Kidney (tissue), 13 donors: ENCODE measurements at regions not wholly inside any gene's neighbourhood (a gene's known extent, or its start where the extent isn't known, plus 50 kb on each side); places are given as distances from the start of the nearest gene placed in this dataset.

Source experiments
- DNase-seq, 5 donors: peaks; one replicate each; pipeline ENCODE4 v3.0.0-alpha.2; 2013 to 2020
- FAIRE-seq: peaks from 2 replicates; lab custom pipeline; 2012; peaks lifted over from hg19 to GRCh38; lab: Jason Lieb, UNC
- H3K27ac ChIP-seq, 2 donors: one replicate each; pipeline ENCODE4 v1.7.0; 2013; ENCODE audit warnings: low read depth in 2 of 2, low read length in 2 of 2, inconsistent platforms in 1 of 2
- H3K27me3 ChIP-seq: one replicate; pipeline ENCODE4 v1.7.1; 2013; ENCODE audit warnings: low read length, inconsistent platforms; ENCODE audit not compliant: control insufficient read depth, insufficient read depth
- H3K36me3 ChIP-seq, 3 donors: one replicate each; pipeline versions ENCODE4 v1.7.0 to v1.7.1; 2013; ENCODE audit warnings: low read length in 3 of 3, control low read depth in 1 of 3, inconsistent platforms in 1 of 3; ENCODE audit not compliant: insufficient read depth in 3 of 3, control insufficient read depth in 2 of 3
- H3K4me1 ChIP-seq, 3 donors: one replicate each; pipeline versions ENCODE4 v1.7.0 to v1.7.1; 2013; ENCODE audit warnings: low read length in 3 of 3, inconsistent platforms in 1 of 3, low read depth in 1 of 3; ENCODE audit not compliant: control insufficient read depth in 2 of 3, insufficient read depth in 2 of 3
- H3K4me3 ChIP-seq, 3 donors: one replicate each; pipeline versions ENCODE4 v1.7.0 to v1.8.1; 2013; ENCODE audit warnings: low read length in 3 of 3, control low read depth in 1 of 3, inconsistent platforms in 1 of 3
- H3K9ac ChIP-seq, 3 donors: one replicate each; pipeline versions ENCODE4 v1.7.0 to v1.7.1; 2013; ENCODE audit warnings: low read length in 3 of 3, control low read depth in 1 of 3, inconsistent platforms in 1 of 3
- H3K9me3 ChIP-seq, 3 donors: one replicate each; pipeline versions ENCODE4 v1.7.0 to v1.7.1; 2013; ENCODE audit warnings: low read length in 3 of 3, control low read depth in 1 of 3, inconsistent platforms in 1 of 3; ENCODE audit not compliant: control insufficient read depth in 2 of 3, insufficient read depth in 1 of 3
- intact Hi-C: fragments of 100-400 bp; cut with DNase I; formaldehyde crosslinking; loops from one replicate; pipeline ENCODE4 v1.11.1; 2022
- TF ChIP-seq, protein P1 (sequence below): IDR thresholded peaks from 3 replicates; pipeline ENCODE4 v1.5.1; 2012; ENCODE audit warnings: mild to moderate bottlenecking, moderate library complexity, borderline replicate concordance; ENCODE audit not compliant: insufficient read depth; ENCODE audit errors: extremely low read depth
- donor health status: control.
- donor health status: control.
- donor health status: control.
- donor health status: control.
- donor health status: control.
- donor health status: DM: yes; HTN: yes; CAD: no.
- donor health status: Normal renal cell carcinoma (clear cell type).

DNA sequence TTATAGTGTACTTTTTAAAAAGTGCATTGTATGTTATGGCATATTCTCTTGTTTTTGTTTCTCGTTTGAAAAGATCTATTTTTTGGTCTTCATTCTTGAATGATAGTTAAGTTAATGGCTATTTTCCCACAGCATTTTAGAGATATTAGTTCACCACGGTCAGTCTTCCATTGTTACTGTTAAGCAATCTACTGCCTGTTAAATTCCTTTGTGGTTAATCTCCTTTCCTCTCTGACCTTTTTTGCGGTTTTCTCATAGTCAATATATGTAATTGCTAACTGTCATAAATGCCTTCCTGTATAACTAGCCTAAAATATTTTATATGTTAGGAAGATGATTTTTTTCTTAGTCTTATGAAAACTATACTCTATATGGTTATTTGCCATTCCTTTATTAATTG, 250.8 kb upstream of the FBXL7 start:
- H3K27me3 ChIP-seq, result no peaks in the 10 kb centered on the region

DNA sequence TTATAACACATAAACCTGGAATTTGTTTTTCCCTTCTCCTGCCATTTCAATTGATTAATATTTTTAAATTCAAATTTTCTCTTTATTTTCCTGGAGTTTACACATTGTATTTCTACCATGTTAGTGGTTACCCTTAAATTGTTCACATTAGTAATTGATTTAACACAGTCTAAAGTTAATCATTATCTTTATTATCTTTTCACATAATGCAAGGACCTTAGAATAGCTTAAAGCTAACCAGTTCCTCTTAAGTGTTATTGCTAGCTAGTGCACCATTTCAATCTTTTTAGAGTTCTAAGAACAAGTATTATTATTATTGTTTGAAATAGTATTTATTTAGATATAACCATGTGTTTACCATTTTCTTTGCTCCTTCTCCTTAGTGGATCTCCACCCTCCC, 251.2 kb upstream of the FBXL7 start:
- FAIRE-seq, result no peak
- intact Hi-C loops, result no loop called here

More for the DNA sequence above, 250.8 kb upstream of the FBXL7 start:
- H3K36me3 ChIP-seq, result no peaks in the 10 kb centered on the region
- no peak for FAIRE-seq
- no peak overlapping the region for H3K9ac ChIP-seq
- H3K27ac ChIP-seq, result no peak overlapping the region
- intact Hi-C loops, result no loop called here
- H3K9me3 ChIP-seq, result peaks cover 0 to 18% (median 3%) of the 10 kb centered on the region in 3 donors
- no peaks in the 10 kb centered on the region for H3K4me1 ChIP-seq
- no peak overlapping the region for H3K4me3 ChIP-seq
- DNase-seq, result no peak
- TF ChIP-seq, protein P1, sequence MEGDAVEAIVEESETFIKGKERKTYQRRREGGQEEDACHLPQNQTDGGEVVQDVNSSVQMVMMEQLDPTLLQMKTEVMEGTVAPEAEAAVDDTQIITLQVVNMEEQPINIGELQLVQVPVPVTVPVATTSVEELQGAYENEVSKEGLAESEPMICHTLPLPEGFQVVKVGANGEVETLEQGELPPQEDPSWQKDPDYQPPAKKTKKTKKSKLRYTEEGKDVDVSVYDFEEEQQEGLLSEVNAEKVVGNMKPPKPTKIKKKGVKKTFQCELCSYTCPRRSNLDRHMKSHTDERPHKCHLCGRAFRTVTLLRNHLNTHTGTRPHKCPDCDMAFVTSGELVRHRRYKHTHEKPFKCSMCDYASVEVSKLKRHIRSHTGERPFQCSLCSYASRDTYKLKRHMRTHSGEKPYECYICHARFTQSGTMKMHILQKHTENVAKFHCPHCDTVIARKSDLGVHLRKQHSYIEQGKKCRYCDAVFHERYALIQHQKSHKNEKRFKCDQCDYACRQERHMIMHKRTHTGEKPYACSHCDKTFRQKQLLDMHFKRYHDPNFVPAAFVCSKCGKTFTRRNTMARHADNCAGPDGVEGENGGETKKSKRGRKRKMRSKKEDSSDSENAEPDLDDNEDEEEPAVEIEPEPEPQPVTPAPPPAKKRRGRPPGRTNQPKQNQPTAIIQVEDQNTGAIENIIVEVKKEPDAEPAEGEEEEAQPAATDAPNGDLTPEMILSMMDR, result no peak

DNA sequence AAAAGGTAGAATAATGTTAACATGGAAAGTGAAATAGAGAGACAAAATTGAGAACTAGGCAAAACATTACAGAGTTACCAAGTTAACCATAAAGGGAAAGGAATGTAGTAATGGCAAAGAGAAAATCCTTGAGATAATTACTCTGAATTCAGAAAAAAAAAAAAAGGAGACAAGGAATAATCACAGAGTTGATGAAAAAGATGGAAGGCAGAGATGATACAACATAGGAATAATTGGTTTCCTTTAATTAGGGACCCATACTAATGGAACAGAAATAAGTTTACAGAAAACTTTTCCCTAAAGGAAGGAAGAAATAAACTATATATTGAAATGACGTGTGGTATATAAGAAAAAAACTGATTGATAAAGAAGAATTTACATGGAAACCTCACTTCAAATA, 254.1 kb upstream of the FBXL7 start:
- no peaks in the 10 kb centered on the region for H3K4me1 ChIP-seq
- H3K27ac ChIP-seq, result no peak overlapping the region
- no peaks in the 10 kb centered on the region for H3K27me3 ChIP-seq
- no peak for FAIRE-seq
- intact Hi-C loops, result no loop called here
- H3K9me3 ChIP-seq, result peaks cover 0 to 18% (median 3%) of the 10 kb centered on the region in 3 donors
- no peaks in the 10 kb centered on the region for H3K36me3 ChIP-seq
- TF ChIP-seq, protein P1, result no peak
- no peak overlapping the region for H3K4me3 ChIP-seq
- DNase-seq, result no peak
- H3K9ac ChIP-seq, result no peak overlapping the region

More for the DNA sequence above, 251.2 kb upstream of the FBXL7 start:
- DNase-seq, result no peak
- H3K27me3 ChIP-seq, result no peaks in the 10 kb centered on the region
- H3K9me3 ChIP-seq, result peaks cover 0 to 18% (median 3%) of the 10 kb centered on the region in 3 donors
- H3K27ac ChIP-seq, result no peak overlapping the region
- no peak overlapping the region for H3K9ac ChIP-seq
- H3K4me1 ChIP-seq, result no peaks in the 10 kb centered on the region
- no peaks in the 10 kb centered on the region for H3K36me3 ChIP-seq
- no peak overlapping the region for H3K4me3 ChIP-seq
- TF ChIP-seq, protein P1, result no peak
